Upper lobe of right lung (tissue), 1 donor: ENCODE measurements at regions not wholly inside any gene's neighbourhood (a gene's known extent, or its start where the extent isn't known, plus 50 kb on each side); places are given as distances from the start of the nearest gene placed in this dataset.

ENCODE experiments used
- ATAC-seq: fragments of 200-7000 bp; cut with Tn5 transposase; one replicate; pipeline ENCODE4 v1.9.1; 2020; ENCODE audit warnings: mild to moderate bottlenecking, moderate library complexity
- DNase-seq: peaks from one replicate; pipeline ENCODE4 v3.0.0-alpha.2; 2020
- H3K27ac ChIP-seq: fragments of 200-600 bp; one replicate; pipeline ENCODE4 v1.8.0; 2022
- H3K27me3 ChIP-seq: fragments of 200-600 bp; one replicate; pipeline ENCODE4 v1.8.0; 2022; ENCODE audit warnings: mild to moderate bottlenecking
- H3K36me3 ChIP-seq: fragments of 200-600 bp; one replicate; pipeline ENCODE4 v1.8.0; 2022
- H3K4me1 ChIP-seq: fragments of 200-600 bp; one replicate; pipeline ENCODE4 v1.8.0; 2022
- H3K4me3 ChIP-seq: fragments of 200-600 bp; one replicate; pipeline ENCODE4 v1.8.0; 2022; ENCODE audit warnings: mild to moderate bottlenecking
- H3K9me3 ChIP-seq: fragments of 200-600 bp; one replicate; pipeline ENCODE4 v1.8.0; 2022
- CTCF ChIP-seq: fragments of 200-600 bp; IDR thresholded peaks from one replicate; pipeline ENCODE4 v1.8.0; 2022; ENCODE audit warnings: antibody characterized with exemption
- intact Hi-C: fragments of 100-400 bp; cut with DNase I; formaldehyde crosslinking; loops from one replicate; pipeline ENCODE4 v1.11.0; 2022
- donor health status: DM: no; HTN: yes; CAD: no; lungs with severe emphysema.

- Histone ChIP-seq H3K9me3 (no peaks in the 10 kb centered on the region), H3K27me3 (no peaks in the 10 kb centered on the region), H3K36me3 (no peaks in the 10 kb centered on the region), H3K27ac (no peak overlapping the region), H3K4me1 (peaks cover 13% of the 10 kb centered on the region), H3K4me3 (no peak overlapping the region)
- intact Hi-C loops, result no loop called here
- TF ChIP-seq CTCF, result no peak
- DNase-seq (no peak), ATAC-seq (no peak)
These were observed 411.2 kb upstream of the KLF6 start for GRCh38 chr10:4196183-4196582.

- DNase-seq, result no peak
These were observed 410.2 kb upstream of the KLF6 start for GRCh38 chr10:4195213-4195612.

GRCh38 chr10:4194231-4194630 is 409.2 kb upstream of the KLF6 start:
- no peak for ATAC-seq
- no peak overlapping the region for H3K27ac ChIP-seq

More at GRCh38 chr10:4195213-4195612, 410.2 kb upstream of the KLF6 start:
- Histone ChIP-seq H3K9me3 (no peaks in the 10 kb centered on the region), H3K4me3 (no peak overlapping the region), H3K4me1 (peaks cover 13% of the 10 kb centered on the region), H3K27ac (no peak overlapping the region), H3K27me3 (no peaks in the 10 kb centered on the region), H3K36me3 (no peaks in the 10 kb centered on the region)
- intact Hi-C loops, result no loop called here
- ATAC-seq, result no peak
- TF ChIP-seq CTCF, result no peak

GRCh38 chr10:4191894-4192293 is 406.9 kb upstream of the KLF6 start:
- Histone ChIP-seq H3K4me3 (no peak overlapping the region), H3K4me1 (peaks cover 7% of the 10 kb centered on the region), H3K9me3 (no peaks in the 10 kb centered on the region), H3K36me3 (no peaks in the 10 kb centered on the region), H3K27ac (no peak overlapping the region), H3K27me3 (no peaks in the 10 kb centered on the region)
- intact Hi-C loops, result no loop called here
- DNase-seq, result no peak
- no peak for TF ChIP-seq CTCF
- no peak for ATAC-seq

More at GRCh38 chr10:4194231-4194630, 409.2 kb upstream of the KLF6 start:
- Histone ChIP-seq H3K4me1 (peaks cover 13% of the 10 kb centered on the region), H3K9me3 (no peaks in the 10 kb centered on the region), H3K36me3 (no peaks in the 10 kb centered on the region), H3K4me3 (no peak overlapping the region), H3K27me3 (no peaks in the 10 kb centered on the region)
- DNase-seq, result no peak
- intact Hi-C loops, result no loop called here
- no peak for TF ChIP-seq CTCF

GRCh38 chr10:4191354-4191753 is 406.3 kb upstream of the KLF6 start:
- no peak for TF ChIP-seq CTCF
- Histone ChIP-seq H3K9me3 (no peaks in the 10 kb centered on the region), H3K4me3 (no peak overlapping the region), H3K27ac (no peak overlapping the region), H3K27me3 (no peaks in the 10 kb centered on the region), H3K36me3 (no peaks in the 10 kb centered on the region), H3K4me1 (peaks cover 2% of the 10 kb centered on the region)
- intact Hi-C loops, result no loop called here
- DNase-seq (no peak), ATAC-seq (no peak)

- no peak for TF ChIP-seq CTCF
- Histone ChIP-seq H3K36me3 (no peaks in the 10 kb centered on the region), H3K9me3 (no peaks in the 10 kb centered on the region), H3K4me3 (no peak overlapping the region), H3K4me1 (no peaks in the 10 kb centered on the region), H3K27me3 (no peaks in the 10 kb centered on the region), H3K27ac (no peak overlapping the region)
- DNase-seq (no peak), ATAC-seq (no peak)
- intact Hi-C loops, result no loop called here
These were observed 405.9 kb upstream of the KLF6 start for GRCh38 chr10:4190876-4191275.
